ENCODE measurements at regions not wholly inside any gene's neighbourhood (a gene's known extent, or its start where the extent isn't known, plus 50 kb on each side); places are given as distances from the start of the nearest gene placed in this dataset.
"Not testable (repeated sequence)": the region's sequence is repeated elsewhere in the genome, so short reads cannot be mapped to it uniquely, and the experiment has no call there.

GRCh38 chr1:60665311-60665710 is 417.1 kb upstream of the NFIA start:
- Mint-ChIP-seq H3K36me3 (ENCODE audit: low read depth) (no peaks in the 10 kb centered on the region), H3K4me1 (no peaks in the 10 kb centered on the region), H3K4me3 (no peak overlapping the region), H3K27ac (no peak overlapping the region), H3K9me3 (no peaks in the 10 kb centered on the region), H3K27me3 (no peaks in the 10 kb centered on the region)
- DNase-seq, result no peak
- intact Hi-C loops (cut with micrococcal nuclease), result no loop called here
- CTCF ChIA-PET, result no interaction called here
- no peak for ATAC-seq (ENCODE audit: low read depth)
- no peak for TF ChIP-seq CTCF (IDR thresholded peaks at IDR 0.05)
- POLR2A ChIA-PET, result no interaction called here

GRCh38 chr1:60664086-60664625 is 418.2 kb upstream of the NFIA start:
- DNase-seq (no peak), ATAC-seq (ENCODE audit: low read depth) (no peak)
- Mint-ChIP-seq H3K4me3 (no peak overlapping the region), H3K9me3 (no peaks in the 10 kb centered on the region), H3K4me1 (no peaks in the 10 kb centered on the region), H3K27ac (no peak overlapping the region), H3K36me3 (ENCODE audit: low read depth) (no peaks in the 10 kb centered on the region), H3K27me3 (no peaks in the 10 kb centered on the region)
- TF ChIP-seq CTCF (IDR thresholded peaks at IDR 0.05), result no peak
- ChIA-PET CTCF (no interaction called here), POLR2A (no interaction called here)
- intact Hi-C loops (cut with micrococcal nuclease), result no loop called here

GRCh38 chr1:60662486-60663044 is 419.8 kb upstream of the NFIA start:
- no peak for TF ChIP-seq CTCF (IDR thresholded peaks at IDR 0.05)
- no peaks in the 10 kb centered on the region for H3K9me3 Mint-ChIP-seq
- CTCF ChIA-PET, result no interaction called here
- H3K4me3 Mint-ChIP-seq, result no peak overlapping the region
- no peaks in the 10 kb centered on the region for H3K27me3 Mint-ChIP-seq
- ATAC-seq (ENCODE audit: low read depth) (no peak), DNase-seq (no peak)
- POLR2A ChIA-PET, result no interaction called here
- no peak overlapping the region for H3K27ac Mint-ChIP-seq
- no peaks in the 10 kb centered on the region for H3K4me1 Mint-ChIP-seq
- intact Hi-C loops (cut with micrococcal nuclease), result no loop called here
- no peaks in the 10 kb centered on the region for H3K36me3 Mint-ChIP-seq (ENCODE audit: low read depth)

GRCh38 chr1:60657926-60658325 is 424.4 kb upstream of the NFIA start:
- ATAC-seq (ENCODE audit: low read depth) (no peak), DNase-seq (no peak)
- no peak for TF ChIP-seq CTCF (IDR thresholded peaks at IDR 0.05)
- no peak overlapping the region for H3K27ac Mint-ChIP-seq
- CTCF ChIA-PET, result no interaction called here
- POLR2A ChIA-PET, result no interaction called here
- no peak overlapping the region for H3K4me3 Mint-ChIP-seq
- no peaks in the 10 kb centered on the region for H3K9me3 Mint-ChIP-seq
- H3K4me1 Mint-ChIP-seq, result no peaks in the 10 kb centered on the region
- H3K27me3 Mint-ChIP-seq, result no peaks in the 10 kb centered on the region
- H3K36me3 Mint-ChIP-seq (ENCODE audit: low read depth), result no peaks in the 10 kb centered on the region
- intact Hi-C loops (cut with micrococcal nuclease), result no loop called here

GRCh38 chr1:60655679-60656355 is 426.5 kb upstream of the NFIA start:
- Mint-ChIP-seq H3K36me3 (ENCODE audit: low read depth) (no peaks in the 10 kb centered on the region), H3K9me3 (no peaks in the 10 kb centered on the region), H3K27me3 (no peaks in the 10 kb centered on the region), H3K27ac (no peak overlapping the region), H3K4me3 (no peak overlapping the region), H3K4me1 (no peaks in the 10 kb centered on the region)
- ChIA-PET CTCF (no interaction called here), POLR2A (no interaction called here)
- DNase-seq (no peak), ATAC-seq (ENCODE audit: low read depth) (no peak)
- TF ChIP-seq CTCF (IDR thresholded peaks at IDR 0.05), result no peak
- intact Hi-C loops (cut with micrococcal nuclease), result no loop called here

GRCh38 chr1:60640033-60640551 is 442.3 kb upstream of the NFIA start:
- H3K27ac Mint-ChIP-seq; DNase-seq; CTCF ChIA-PET; H3K27me3 Mint-ChIP-seq; ATAC-seq (ENCODE audit: low read depth); H3K9me3 Mint-ChIP-seq; intact Hi-C loops (cut with micrococcal nuclease); H3K4me1 Mint-ChIP-seq; POLR2A ChIA-PET; H3K4me3 Mint-ChIP-seq; H3K36me3 Mint-ChIP-seq (ENCODE audit: low read depth): not testable (repeated sequence)
